OCI-LY1 (cell line): ENCODE measurements at regions not wholly inside any gene's neighbourhood (a gene's known extent, or its start where the extent isn't known, plus 50 kb on each side); places are given as distances from the start of the nearest gene placed in this dataset.

Experiments
- H2AFZ ChIP-seq: fragments of 200-600 bp; sonication (generic), shearing (Covaris generic); 2 replicates; pipeline ENCODE4 v1.6.0; 2014; ENCODE audit warnings: antibody characterized with exemption, mild to moderate bottlenecking, low read length
- H3F3A ChIP-seq: fragments of 200-600 bp; sonication (generic), shearing (Covaris generic); 2 replicates; pipeline ENCODE4 v1.6.0; 2014; ENCODE audit warnings: mild to moderate bottlenecking, antibody characterized with exemption, low read length, moderate library complexity; ENCODE audit not compliant: insufficient read depth
- H3K27ac ChIP-seq: fragments of 200-600 bp; sonication (generic); 2 replicates; pipeline ENCODE4 v1.5.1; 2014; ENCODE audit warnings: low read length, mixed run types, mild to moderate bottlenecking, low read depth; ENCODE audit not compliant: poor library complexity, severe bottlenecking
- H3K27me3 ChIP-seq: fragments of 200-600 bp; sonication (generic); 2 replicates; pipeline ENCODE4 v1.6.0; 2014; ENCODE audit warnings: antibody characterized with exemption, mild to moderate bottlenecking, low read length, moderate library complexity; ENCODE audit not compliant: insufficient read depth
- H3K36me3 ChIP-seq: fragments of 200-600 bp; sonication (generic); 2 replicates; pipeline ENCODE4 v1.6.1; 2014; ENCODE audit warnings: mild to moderate bottlenecking, antibody characterized with exemption, low read length, moderate library complexity, mixed read lengths; ENCODE audit not compliant: insufficient read depth
- H3K4me1 ChIP-seq: fragments of 200-600 bp; sonication (generic); 2 replicates; pipeline ENCODE4 v1.5.1; 2014; ENCODE audit warnings: mild to moderate bottlenecking, low read length, moderate library complexity; ENCODE audit not compliant: insufficient read depth, severe bottlenecking
- H3K4me2 ChIP-seq: fragments of 200-600 bp; sonication (generic), shearing (Covaris generic); 2 replicates; pipeline ENCODE4 v1.6.1; 2014; ENCODE audit warnings: low read length
- H3K4me3 ChIP-seq: fragments of 200-600 bp; sonication (generic); 2 replicates; pipeline ENCODE4 v1.5.1; 2014; ENCODE audit warnings: low read length, low read depth, mild to moderate bottlenecking, mixed read lengths; ENCODE audit not compliant: poor library complexity, severe bottlenecking
- H3K79me2 ChIP-seq: fragments of 200-600 bp; shearing (Covaris generic); 2 replicates; pipeline ENCODE4 v1.6.1; 2016; ENCODE audit warnings: mixed run types, low read length, mixed read lengths; ENCODE audit not compliant: insufficient read depth
- H3K9ac ChIP-seq: fragments of 200-600 bp; sonication (generic), shearing (Covaris generic); 2 replicates; pipeline ENCODE4 v1.6.1; 2014; ENCODE audit warnings: mild to moderate bottlenecking, low read length, mixed read lengths
- H3K9me2 ChIP-seq: fragments of 200-600 bp; sonication (generic), shearing (Covaris generic); 2 replicates; pipeline ENCODE4 v1.6.1; 2014; ENCODE audit warnings: low read depth, mild to moderate bottlenecking, low read length, mixed read lengths
- H3K9me3 ChIP-seq: fragments of 200-600 bp; shearing (Covaris generic); 2 replicates; pipeline ENCODE4 v1.6.1; 2014; ENCODE audit warnings: low read length, mixed read lengths
- H4K20me1 ChIP-seq: fragments of 200-600 bp; sonication (generic), shearing (Covaris generic); 2 replicates; pipeline ENCODE4 v1.6.0; 2016; ENCODE audit warnings: mild to moderate bottlenecking, low read length; ENCODE audit not compliant: insufficient read depth
- CTCF ChIP-seq: fragments of 200-600 bp; sonication (generic), shearing (Covaris generic); IDR thresholded peaks from 2 replicates; pipeline ENCODE4 v1.5.1; 2017; ENCODE audit warnings: mild to moderate bottlenecking, antibody characterized with exemption, low read length, moderate library complexity, mixed read lengths
- EZH2 ChIP-seq: fragments of 200-600 bp; sonication (generic), shearing (Covaris generic); IDR thresholded peaks from 2 replicates; pipeline ENCODE4 v1.8.0; 2017; ENCODE audit warnings: borderline replicate concordance, mixed run types, mild to moderate bottlenecking, antibody characterized with exemption, low read length, moderate library complexity, mixed read lengths

- no peak overlapping the region for H2AFZ ChIP-seq
- no peak overlapping the region for H3K27ac ChIP-seq
- H3K79me2 ChIP-seq, result no peaks in the 10 kb centered on the region
- no peaks in the 10 kb centered on the region for H3F3A ChIP-seq
- TF ChIP-seq EZH2 (no peak), CTCF (no peak)
- no peaks in the 10 kb centered on the region for H4K20me1 ChIP-seq
- no peaks in the 10 kb centered on the region for H3K9me3 ChIP-seq
- H3K36me3 ChIP-seq, result no peaks in the 10 kb centered on the region
- H3K4me2 ChIP-seq, result no peak overlapping the region
- H3K27me3 ChIP-seq, result no peaks in the 10 kb centered on the region
- H3K4me3 ChIP-seq, result no peak overlapping the region
- H3K9me2 ChIP-seq, result no peaks in the 10 kb centered on the region
- no peak overlapping the region for H3K9ac ChIP-seq
- H3K4me1 ChIP-seq, result no peaks in the 10 kb centered on the region
Observed at GRCh38 chr1:219279017-219279770, 105.5 kb downstream of the LYPLAL1 start.

GRCh38 chr1:219278288-219278687, 104.6 kb downstream of the LYPLAL1 start:
- no peaks in the 10 kb centered on the region for H4K20me1 ChIP-seq
- H2AFZ ChIP-seq, result no peak overlapping the region
- H3K9me2 ChIP-seq, result no peaks in the 10 kb centered on the region
- TF ChIP-seq CTCF (no peak), EZH2 (no peak)
- no peaks in the 10 kb centered on the region for H3K9me3 ChIP-seq
- H3F3A ChIP-seq, result no peaks in the 10 kb centered on the region
- no peaks in the 10 kb centered on the region for H3K36me3 ChIP-seq
- no peak overlapping the region for H3K4me3 ChIP-seq
- no peak overlapping the region for H3K27ac ChIP-seq
- no peak overlapping the region for H3K9ac ChIP-seq
- H3K4me1 ChIP-seq, result no peaks in the 10 kb centered on the region
- H3K27me3 ChIP-seq, result no peaks in the 10 kb centered on the region
- H3K79me2 ChIP-seq, result no peaks in the 10 kb centered on the region
- H3K4me2 ChIP-seq, result no peak overlapping the region

- H3K9me2 ChIP-seq, result no peaks in the 10 kb centered on the region
- no peaks in the 10 kb centered on the region for H3F3A ChIP-seq
- TF ChIP-seq CTCF (no peak), EZH2 (no peak)
- no peak overlapping the region for H2AFZ ChIP-seq
- no peaks in the 10 kb centered on the region for H3K27me3 ChIP-seq
- H3K4me2 ChIP-seq, result no peak overlapping the region
- no peaks in the 10 kb centered on the region for H4K20me1 ChIP-seq
- no peaks in the 10 kb centered on the region for H3K4me1 ChIP-seq
- H3K9ac ChIP-seq, result no peak overlapping the region
- no peaks in the 10 kb centered on the region for H3K79me2 ChIP-seq
- H3K9me3 ChIP-seq, result no peaks in the 10 kb centered on the region
- H3K4me3 ChIP-seq, result no peak overlapping the region
- H3K36me3 ChIP-seq, result no peaks in the 10 kb centered on the region
- H3K27ac ChIP-seq, result no peak overlapping the region
Observed at GRCh38 chr1:219277304-219278105, 103.8 kb downstream of the LYPLAL1 start.
